ENCODE measurements at regions not wholly inside any gene's neighbourhood (a gene's known extent, or its start where the extent isn't known, plus 50 kb on each side); places are given as distances from the start of the nearest gene placed in this dataset.
"Not testable (repeated sequence)": the region's sequence is repeated elsewhere in the genome, so short reads cannot be mapped to it uniquely, and the experiment has no call there.

DNA sequence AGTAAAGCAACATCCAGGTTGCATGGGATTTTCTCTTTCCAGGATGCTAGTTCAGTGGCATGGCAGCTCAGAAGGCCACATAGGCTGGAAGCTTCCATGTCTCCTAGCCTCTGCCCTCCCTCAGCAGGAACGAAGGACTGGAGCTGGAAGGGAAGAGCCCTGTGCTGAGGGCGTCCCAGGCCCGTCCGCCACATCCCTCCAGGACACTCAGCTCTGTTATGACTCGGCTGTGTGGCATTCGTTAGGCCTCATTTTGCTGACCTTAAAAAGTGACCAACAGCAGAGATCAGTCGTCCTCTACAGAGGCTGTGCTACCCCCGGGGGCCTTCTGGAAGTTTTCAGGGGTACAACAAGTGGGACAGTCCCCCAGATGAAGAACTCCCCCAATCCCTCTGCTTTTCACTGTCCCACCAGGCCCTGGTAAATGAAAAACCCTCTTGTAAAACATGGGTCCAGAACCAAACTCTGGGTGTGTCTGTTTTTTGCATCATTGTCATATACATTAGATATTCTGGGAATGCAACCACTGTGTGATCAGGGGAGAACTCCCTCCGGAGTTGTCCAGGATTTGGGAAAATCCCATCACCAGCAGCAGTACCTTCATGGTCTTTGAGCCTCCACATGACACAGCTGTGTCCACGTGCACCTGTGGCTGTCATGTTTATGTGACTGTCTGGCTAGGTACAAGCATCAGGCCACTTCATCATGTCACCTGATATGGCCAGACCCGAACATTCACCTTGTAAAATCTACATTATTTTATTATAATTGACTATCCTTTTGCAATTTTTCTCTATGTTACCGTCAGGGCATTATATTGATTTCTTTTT lies 149.9 kb downstream of the OR4M2 start:
- Mint-ChIP-seq H3K9me3 (peaks cover 73% of the 10 kb centered on the region), H3K4me1 (no peaks in the 10 kb centered on the region), H3K27me3 (ENCODE audit: low read depth) (no peaks in the 10 kb centered on the region), H3K27ac (no peak overlapping the region), H3K36me3 (peaks cover 2% of the 10 kb centered on the region), H3K4me3 (no peak overlapping the region)
- TF ChIP-seq, protein P1, sequence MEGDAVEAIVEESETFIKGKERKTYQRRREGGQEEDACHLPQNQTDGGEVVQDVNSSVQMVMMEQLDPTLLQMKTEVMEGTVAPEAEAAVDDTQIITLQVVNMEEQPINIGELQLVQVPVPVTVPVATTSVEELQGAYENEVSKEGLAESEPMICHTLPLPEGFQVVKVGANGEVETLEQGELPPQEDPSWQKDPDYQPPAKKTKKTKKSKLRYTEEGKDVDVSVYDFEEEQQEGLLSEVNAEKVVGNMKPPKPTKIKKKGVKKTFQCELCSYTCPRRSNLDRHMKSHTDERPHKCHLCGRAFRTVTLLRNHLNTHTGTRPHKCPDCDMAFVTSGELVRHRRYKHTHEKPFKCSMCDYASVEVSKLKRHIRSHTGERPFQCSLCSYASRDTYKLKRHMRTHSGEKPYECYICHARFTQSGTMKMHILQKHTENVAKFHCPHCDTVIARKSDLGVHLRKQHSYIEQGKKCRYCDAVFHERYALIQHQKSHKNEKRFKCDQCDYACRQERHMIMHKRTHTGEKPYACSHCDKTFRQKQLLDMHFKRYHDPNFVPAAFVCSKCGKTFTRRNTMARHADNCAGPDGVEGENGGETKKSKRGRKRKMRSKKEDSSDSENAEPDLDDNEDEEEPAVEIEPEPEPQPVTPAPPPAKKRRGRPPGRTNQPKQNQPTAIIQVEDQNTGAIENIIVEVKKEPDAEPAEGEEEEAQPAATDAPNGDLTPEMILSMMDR (IDR thresholded peaks at IDR 0.05; ENCODE audit: unreplicated experiment), result no peak
- DNase-seq (ENCODE audit: low spot score in 2 of 2, unreplicated experiment in 2 of 2), result no peak

DNA sequence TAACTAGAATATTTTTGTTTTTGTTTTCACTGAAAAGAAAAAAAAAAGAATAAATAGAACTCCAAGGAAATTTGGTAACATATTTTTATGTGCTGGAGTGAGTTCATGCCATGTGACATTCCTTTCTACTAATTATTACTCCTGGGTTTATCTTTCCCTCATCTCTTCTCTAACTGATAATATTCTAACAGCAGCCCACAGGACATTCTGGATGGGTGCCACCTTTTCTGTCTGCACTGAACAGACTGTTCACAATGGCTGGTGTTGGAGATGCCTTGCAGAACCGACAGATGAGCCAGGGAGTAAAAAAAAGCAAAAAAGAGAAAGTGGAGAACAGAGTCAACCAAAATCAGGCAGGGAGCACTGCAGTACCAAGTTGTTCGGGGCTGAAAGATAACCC lies 151.3 kb downstream of the OR4M2 start:
- no peaks in the 10 kb centered on the region for H3K27me3 Mint-ChIP-seq (ENCODE audit: low read depth)
- peaks cover 69% of the 10 kb centered on the region for H3K9me3 Mint-ChIP-seq
- no peak overlapping the region for H3K4me3 Mint-ChIP-seq
- H3K36me3 Mint-ChIP-seq, result peaks cover 2% of the 10 kb centered on the region
- TF ChIP-seq, protein P1 (IDR thresholded peaks at IDR 0.05; ENCODE audit: unreplicated experiment), result no peak
- no peak overlapping the region for H3K27ac Mint-ChIP-seq
- no peak for DNase-seq (ENCODE audit: low spot score in 2 of 2, unreplicated experiment in 2 of 2)
- no peaks in the 10 kb centered on the region for H3K4me1 Mint-ChIP-seq

DNA sequence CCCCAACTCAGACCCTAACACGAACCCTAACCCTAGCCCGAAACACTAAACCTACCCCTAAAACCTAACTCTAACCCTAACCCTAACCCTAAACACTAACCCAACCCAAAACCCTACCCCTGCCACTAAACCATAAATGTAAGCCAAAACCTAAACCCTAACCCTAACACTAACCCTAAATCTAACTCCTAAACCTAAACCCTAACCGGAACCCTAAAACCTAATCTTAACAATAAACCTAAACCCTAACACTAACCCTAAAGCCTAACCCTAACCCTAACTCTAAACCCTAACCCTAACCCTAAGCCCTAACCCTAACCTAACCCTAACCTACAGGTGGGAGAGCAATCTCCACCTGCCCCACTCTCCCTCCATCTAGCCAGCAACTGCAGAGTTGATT lies 152.3 kb downstream of the OR4M2 start:
- H3K27ac Mint-ChIP-seq, result no peak overlapping the region
- H3K4me3 Mint-ChIP-seq, result no peak overlapping the region
- no peak for DNase-seq (ENCODE audit: low spot score in 2 of 2, unreplicated experiment in 2 of 2)
- H3K4me1 Mint-ChIP-seq, result no peaks in the 10 kb centered on the region
- peaks cover 68% of the 10 kb centered on the region for H3K9me3 Mint-ChIP-seq
- peaks cover 4% of the 10 kb centered on the region for H3K36me3 Mint-ChIP-seq
- H3K27me3 Mint-ChIP-seq (ENCODE audit: low read depth), result no peaks in the 10 kb centered on the region
- TF ChIP-seq, protein P1 (IDR thresholded peaks at IDR 0.05; ENCODE audit: unreplicated experiment), result no peak

DNA sequence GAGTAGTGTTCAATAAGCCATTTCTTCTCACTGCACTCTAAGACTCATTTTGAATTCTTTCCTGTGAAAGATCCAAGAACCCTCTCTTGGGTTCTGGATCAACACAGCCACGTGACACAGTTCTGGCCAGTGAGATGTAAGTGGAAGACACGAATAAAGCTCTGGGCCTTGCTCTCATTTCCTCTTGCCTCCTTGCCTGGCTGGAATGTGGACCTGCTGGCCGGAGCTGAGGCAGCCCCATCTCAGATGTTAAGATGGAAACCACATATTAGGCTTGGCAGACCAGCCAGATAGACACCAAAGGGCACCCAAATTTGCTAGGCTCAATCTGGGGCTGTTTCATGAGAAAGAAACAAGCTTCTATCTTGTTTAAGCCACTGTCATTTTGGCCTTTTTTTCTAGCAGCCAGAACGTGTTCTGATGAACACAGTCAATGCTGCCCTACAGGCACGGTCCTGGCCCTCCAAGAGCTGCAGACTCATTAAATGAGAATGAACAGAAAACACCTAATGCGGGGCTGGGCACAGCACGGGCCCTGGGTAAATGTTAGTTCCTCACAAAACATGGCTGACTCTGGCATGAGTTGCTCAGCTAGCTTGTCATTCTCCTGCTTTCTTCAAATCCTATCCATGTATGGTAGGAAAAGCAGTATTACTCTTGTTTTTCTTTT lies 155.1 kb downstream of the OR4M2 start:
- not testable (repeated sequence) for H3K27ac Mint-ChIP-seq; H3K4me1 Mint-ChIP-seq; H3K36me3 Mint-ChIP-seq; DNase-seq (ENCODE audit: low spot score in 2 of 2, unreplicated experiment in 2 of 2); H3K4me3 Mint-ChIP-seq; H3K27me3 Mint-ChIP-seq (ENCODE audit: low read depth)
- H3K9me3 Mint-ChIP-seq, result peaks cover 65% of the 10 kb centered on the region

DNA sequence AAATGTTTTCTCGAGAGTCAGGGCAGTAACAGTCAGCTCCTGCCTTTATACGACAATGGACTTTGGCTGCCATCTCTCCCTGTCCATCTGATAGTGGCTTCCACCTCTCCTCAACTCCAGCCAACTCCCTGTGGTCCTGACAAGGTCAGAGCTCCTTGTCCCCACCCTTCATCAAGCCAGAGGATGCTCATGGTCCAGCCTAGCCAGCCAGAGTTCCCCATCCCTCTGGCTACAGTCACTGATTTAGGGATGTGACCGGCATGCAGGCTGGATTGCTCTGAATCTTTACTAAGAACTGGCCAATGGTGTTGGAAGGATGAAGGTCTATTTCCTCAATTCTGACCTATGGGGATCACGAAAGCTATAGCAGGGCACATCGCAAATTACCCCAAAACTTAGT lies 156.1 kb downstream of the OR4M2 start:
- H3K4me3 Mint-ChIP-seq, result no peak overlapping the region
- TF ChIP-seq, protein P1 (IDR thresholded peaks at IDR 0.05; ENCODE audit: unreplicated experiment), result no peak
- no peak overlapping the region for H3K27ac Mint-ChIP-seq
- H3K27me3 Mint-ChIP-seq (ENCODE audit: low read depth), result no peaks in the 10 kb centered on the region
- H3K9me3 Mint-ChIP-seq, result peaks cover 65% of the 10 kb centered on the region
- peaks cover 10% of the 10 kb centered on the region for H3K36me3 Mint-ChIP-seq
- no peak for DNase-seq (ENCODE audit: low spot score in 2 of 2, unreplicated experiment in 2 of 2)
- no peaks in the 10 kb centered on the region for H3K4me1 Mint-ChIP-seq

DNA sequence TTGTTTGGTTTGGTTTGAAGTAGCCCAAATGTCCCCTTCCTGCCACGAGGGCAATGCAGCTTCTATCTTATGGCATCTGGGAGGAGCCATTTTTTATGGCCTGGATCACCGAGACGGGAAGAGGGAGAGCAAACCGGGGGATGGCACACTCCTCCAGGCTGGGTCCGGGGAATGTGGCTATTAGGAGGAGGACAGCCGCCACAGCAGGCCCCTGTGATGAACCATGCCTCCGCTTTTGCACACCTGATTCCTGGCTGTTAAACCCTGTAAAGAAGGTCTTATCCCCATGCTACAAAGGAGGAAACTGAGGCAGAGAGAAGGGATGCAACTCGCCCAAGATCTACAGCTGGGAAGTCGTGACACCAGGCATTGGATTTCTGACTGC lies 157.6 kb downstream of the OR4M2 start:
- Mint-ChIP-seq H3K36me3 (peaks cover 8% of the 10 kb centered on the region), H3K4me1 (no peaks in the 10 kb centered on the region), H3K27me3 (ENCODE audit: low read depth) (no peaks in the 10 kb centered on the region), H3K9me3 (peaks cover 52% of the 10 kb centered on the region), H3K27ac (no peak overlapping the region), H3K4me3 (no peak overlapping the region)
- DNase-seq (ENCODE audit: low spot score in 2 of 2, unreplicated experiment in 2 of 2), result no peak
- TF ChIP-seq, protein P1 (IDR thresholded peaks at IDR 0.05; ENCODE audit: unreplicated experiment), result no peak

DNA sequence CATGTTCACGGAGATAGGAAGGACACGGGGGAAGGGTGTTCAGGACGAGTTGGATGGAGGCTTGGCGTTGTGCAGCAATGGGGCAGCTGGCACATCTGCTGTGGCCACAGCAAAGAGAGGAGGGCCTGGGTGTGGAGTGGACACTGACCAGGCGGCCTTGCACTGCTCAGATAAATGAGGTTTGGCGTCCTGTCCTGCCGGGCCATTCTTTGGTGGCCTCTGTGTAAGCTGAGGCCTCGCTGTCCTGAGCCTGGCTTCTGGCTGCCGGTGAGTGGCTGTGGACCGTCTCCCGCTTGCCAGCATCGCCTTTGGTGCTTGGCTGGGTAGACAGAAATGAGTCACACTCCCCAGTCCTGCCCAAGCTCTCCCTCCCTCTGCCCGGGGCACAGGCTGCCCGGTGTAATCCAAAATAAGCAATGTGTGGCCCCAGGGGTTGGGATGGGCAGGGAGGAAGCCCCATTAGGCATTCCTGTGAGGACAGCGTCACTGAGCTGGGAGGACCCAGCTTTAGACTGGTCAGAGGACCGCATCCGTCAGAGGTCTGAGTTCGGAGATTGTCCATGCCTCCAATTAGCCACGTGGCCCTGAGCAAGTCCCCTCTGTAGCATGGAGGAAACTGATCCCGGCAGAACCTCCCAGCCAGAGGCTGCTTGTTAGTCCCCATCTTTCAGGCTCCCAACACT lies 158.1 kb downstream of the OR4M2 start:
- Mint-ChIP-seq H3K9me3 (peaks cover 54% of the 10 kb centered on the region), H3K36me3 (peaks cover 12% of the 10 kb centered on the region)
- H3K27ac Mint-ChIP-seq; H3K4me1 Mint-ChIP-seq; H3K27me3 Mint-ChIP-seq (ENCODE audit: low read depth); DNase-seq (ENCODE audit: low spot score in 2 of 2, unreplicated experiment in 2 of 2); H3K4me3 Mint-ChIP-seq: not testable (repeated sequence)

DNA sequence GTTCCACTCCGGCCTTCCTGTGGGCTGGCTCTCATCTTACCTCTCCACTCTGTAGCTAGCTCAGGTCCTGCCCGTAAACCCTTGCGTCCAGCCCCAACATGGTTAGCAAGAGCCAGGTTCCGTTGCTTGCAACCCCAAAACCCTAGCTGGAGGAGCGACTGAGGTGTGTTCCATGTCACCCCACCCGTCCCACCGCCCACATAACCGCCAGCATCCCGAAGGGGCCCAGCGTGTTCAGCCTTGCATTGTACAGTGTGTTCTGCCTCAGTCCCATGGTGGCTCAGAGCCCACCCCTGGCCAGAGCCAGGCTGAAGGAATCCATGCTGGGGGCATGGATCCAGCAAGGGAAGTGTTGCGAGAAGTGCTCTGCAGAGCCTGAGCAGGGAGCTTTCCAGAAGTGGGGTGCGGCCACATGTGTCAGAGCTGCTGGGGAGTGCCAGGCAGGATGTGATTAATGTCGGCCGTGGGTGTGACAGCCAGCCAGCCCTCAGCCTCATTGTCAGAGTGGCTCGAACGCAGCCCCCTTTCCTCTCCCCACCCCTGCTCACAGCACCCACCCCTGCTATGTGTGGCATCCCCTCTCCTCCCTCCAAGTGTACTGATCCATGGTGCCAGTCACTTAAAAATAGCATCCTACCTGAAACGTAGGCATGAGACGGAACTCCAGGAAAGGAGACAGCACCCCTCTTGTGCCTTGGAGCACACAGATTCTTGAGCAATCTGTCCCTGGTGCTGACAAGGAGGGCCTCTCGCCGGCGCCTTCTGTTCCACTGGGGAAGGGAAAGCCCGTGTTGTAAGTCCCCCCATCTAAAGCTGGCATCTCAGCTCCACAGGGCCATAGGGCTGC lies 158.9 kb downstream of the OR4M2 start:
- DNase-seq (ENCODE audit: low spot score in 2 of 2, unreplicated experiment in 2 of 2); H3K27ac Mint-ChIP-seq; H3K4me3 Mint-ChIP-seq; H3K27me3 Mint-ChIP-seq (ENCODE audit: low read depth); H3K4me1 Mint-ChIP-seq: not testable (repeated sequence)
- Mint-ChIP-seq H3K36me3 (peaks cover 14% of the 10 kb centered on the region), H3K9me3 (peaks cover 60% of the 10 kb centered on the region)
